ENCODE measurements at regions not wholly inside any gene's neighbourhood (a gene's known extent, or its start where the extent isn't known, plus 50 kb on each side); places are given as distances from the start of the nearest gene placed in this dataset.

DNA sequence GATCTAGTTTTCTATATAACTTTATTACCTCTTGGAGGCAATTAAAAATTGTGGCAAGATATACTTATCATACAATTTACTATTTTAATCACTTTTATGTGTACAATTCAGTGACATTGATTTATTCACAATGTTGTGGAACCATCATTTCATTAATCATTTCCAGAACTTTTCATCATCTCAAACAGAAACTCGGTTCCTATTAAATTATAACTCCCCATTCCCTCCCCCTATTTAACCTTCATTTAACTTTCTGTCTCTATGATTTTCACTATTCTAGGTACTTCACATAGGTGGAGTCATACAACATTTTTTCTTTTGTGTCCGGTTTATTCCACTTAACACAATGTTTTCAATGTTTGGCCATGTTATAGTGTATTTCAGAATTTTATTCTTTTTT lies 252.8 kb downstream of the REEP3 start:
- Histone ChIP-seq H3K4me3 (ENCODE audit: low read depth, low read length) (no peak overlapping the region), H3K36me3 (ENCODE audit: control insufficient read depth, insufficient read depth, low read length) (no peaks in the 10 kb centered on the region), H3K4me1 (ENCODE audit: control insufficient read depth, insufficient read depth, low read length, poor library complexity, severe bottlenecking) (no peaks in the 10 kb centered on the region), H3K27me3 (ENCODE audit: control insufficient read depth, insufficient read depth, low read length) (peaks cover 4% of the 10 kb centered on the region), H3K9me3 (ENCODE audit: control insufficient read depth in 2 of 2, low read length in 2 of 2) (no peaks in the 10 kb centered on the region), H3K27ac (ENCODE audit: insufficient read depth, low read length, poor library complexity, severe bottlenecking) (no peak overlapping the region)
- Mint-ChIP-seq H3K27ac (no peak overlapping the region), H3K4me3 (no peak overlapping the region), H3K27me3 (peaks cover 30% of the 10 kb centered on the region), H3K4me1 (no peaks in the 10 kb centered on the region), H3K9me3 (peaks cover 0 to 5% (median 0%) of the 10 kb centered on the region in 7 donors), H3K36me3 (no peaks in the 10 kb centered on the region)
- DNase-seq: no peak
- no peak for ATAC-seq (ENCODE audit: low read depth in 2 of 2)

DNA sequence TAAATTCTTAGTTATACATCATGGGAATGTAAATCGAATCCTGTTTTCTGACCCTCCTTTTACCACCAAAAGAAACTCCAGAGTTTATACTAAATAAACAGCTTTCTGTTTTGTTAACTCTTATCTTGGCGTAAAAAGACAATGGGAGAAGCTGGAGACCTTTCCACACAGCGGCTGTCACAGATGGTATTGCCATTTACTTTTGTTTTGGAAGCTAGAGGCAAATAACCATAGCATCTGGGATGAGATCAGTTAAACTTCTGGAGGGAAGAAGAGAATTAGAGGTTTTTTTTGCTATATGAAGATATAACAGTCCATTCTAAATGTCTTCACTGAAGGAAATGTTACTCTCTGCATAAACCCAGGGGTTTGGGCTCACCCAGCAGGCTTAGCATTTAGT lies 258.9 kb downstream of the REEP3 start:
- H3K4me3 Mint-ChIP-seq: no peak overlapping the region
- peaks cover 4% of the 10 kb centered on the region for H3K27me3 ChIP-seq (ENCODE audit: control insufficient read depth, insufficient read depth, low read length)
- no peaks in the 10 kb centered on the region for H3K4me1 Mint-ChIP-seq
- no peaks in the 10 kb centered on the region for H3K9me3 ChIP-seq (ENCODE audit: control insufficient read depth in 2 of 2, low read length in 2 of 2)
- no peak for DNase-seq
- no peak for ATAC-seq (ENCODE audit: low read depth in 2 of 2)
- H3K4me3 ChIP-seq (ENCODE audit: low read depth, low read length): no peak overlapping the region
- no peak overlapping the region for H3K27ac Mint-ChIP-seq
- H3K4me1 ChIP-seq (ENCODE audit: control insufficient read depth, insufficient read depth, low read length, poor library complexity, severe bottlenecking): no peaks in the 10 kb centered on the region
- H3K27me3 Mint-ChIP-seq: peaks cover 27% of the 10 kb centered on the region
- no peaks in the 10 kb centered on the region for H3K36me3 Mint-ChIP-seq
- H3K9me3 Mint-ChIP-seq: peaks cover 0 to 5% (median 0%) of the 10 kb centered on the region in 7 donors
- no peaks in the 10 kb centered on the region for H3K36me3 ChIP-seq (ENCODE audit: control insufficient read depth, insufficient read depth, low read length)
- no peak overlapping the region for H3K27ac ChIP-seq (ENCODE audit: insufficient read depth, low read length, poor library complexity, severe bottlenecking)

GRCh38 chr10:63781226-63781625 lies 260.0 kb downstream of the REEP3 start:
- H3K4me3 ChIP-seq (ENCODE audit: low read depth, low read length): no peak overlapping the region
- no peaks in the 10 kb centered on the region for H3K36me3 ChIP-seq (ENCODE audit: control insufficient read depth, insufficient read depth, low read length)
- H3K27me3 ChIP-seq (ENCODE audit: control insufficient read depth, insufficient read depth, low read length): peaks cover 4% of the 10 kb centered on the region
- no peaks in the 10 kb centered on the region for H3K36me3 Mint-ChIP-seq
- H3K9me3 ChIP-seq (ENCODE audit: control insufficient read depth in 2 of 2, low read length in 2 of 2): no peaks in the 10 kb centered on the region
- H3K27me3 Mint-ChIP-seq: peaks cover 33% of the 10 kb centered on the region
- no peaks in the 10 kb centered on the region for H3K4me1 Mint-ChIP-seq
- no peak overlapping the region for H3K27ac Mint-ChIP-seq
- H3K4me1 ChIP-seq (ENCODE audit: control insufficient read depth, insufficient read depth, low read length, poor library complexity, severe bottlenecking): no peaks in the 10 kb centered on the region
- H3K27ac ChIP-seq (ENCODE audit: insufficient read depth, low read length, poor library complexity, severe bottlenecking): no peak overlapping the region
- ATAC-seq (ENCODE audit: low read depth in 2 of 2) (no peak), DNase-seq (no peak)
- H3K4me3 Mint-ChIP-seq: no peak overlapping the region
- H3K9me3 Mint-ChIP-seq: peaks cover 0 to 5% (median 0%) of the 10 kb centered on the region in 7 donors

DNA sequence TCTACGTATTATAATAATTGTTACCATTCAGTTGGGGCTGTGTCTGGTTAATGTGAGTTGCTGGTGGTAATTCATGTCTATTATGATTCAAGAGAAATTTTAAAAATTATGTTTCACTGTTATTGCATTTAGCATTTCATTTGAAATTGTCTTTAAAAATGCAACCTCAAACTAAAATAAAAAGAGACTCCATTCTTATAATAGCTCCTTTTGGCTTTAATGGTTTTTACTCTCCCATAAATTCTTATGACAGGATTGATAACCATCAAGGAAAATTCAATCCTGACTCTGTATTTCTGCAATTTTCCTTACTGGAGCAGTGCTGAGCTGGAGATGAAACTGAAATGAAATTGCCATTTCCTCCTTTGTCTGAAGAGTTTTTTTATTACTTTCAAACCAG lies 262.7 kb downstream of the REEP3 start:
- Mint-ChIP-seq H3K27me3 (peaks cover 26% of the 10 kb centered on the region), H3K27ac (no peak overlapping the region), H3K4me3 (no peak overlapping the region), H3K36me3 (no peaks in the 10 kb centered on the region), H3K4me1 (no peaks in the 10 kb centered on the region), H3K9me3 (peaks cover 0 to 5% (median 1%) of the 10 kb centered on the region in 7 donors)
- no peaks in the 10 kb centered on the region for H3K27me3 ChIP-seq (ENCODE audit: control insufficient read depth, insufficient read depth, low read length)
- H3K4me3 ChIP-seq (ENCODE audit: low read depth, low read length): no peak overlapping the region
- H3K9me3 ChIP-seq (ENCODE audit: control insufficient read depth in 2 of 2, low read length in 2 of 2): no peaks in the 10 kb centered on the region
- DNase-seq (no peak), ATAC-seq (ENCODE audit: low read depth in 2 of 2) (no peak)
- H3K36me3 ChIP-seq (ENCODE audit: control insufficient read depth, insufficient read depth, low read length): no peaks in the 10 kb centered on the region
- H3K27ac ChIP-seq (ENCODE audit: insufficient read depth, low read length, poor library complexity, severe bottlenecking): no peak overlapping the region
- H3K4me1 ChIP-seq (ENCODE audit: control insufficient read depth, insufficient read depth, low read length, poor library complexity, severe bottlenecking): no peaks in the 10 kb centered on the region

- H3K36me3 ChIP-seq (ENCODE audit: control insufficient read depth, insufficient read depth, low read length): no peaks in the 10 kb centered on the region
- Mint-ChIP-seq H3K27ac (no peak overlapping the region), H3K9me3 (peaks cover 0 to 4% (median 1%) of the 10 kb centered on the region in 7 donors), H3K4me3 (no peak overlapping the region), H3K4me1 (no peaks in the 10 kb centered on the region), H3K27me3 (peaks cover 19% of the 10 kb centered on the region), H3K36me3 (no peaks in the 10 kb centered on the region)
- no peaks in the 10 kb centered on the region for H3K9me3 ChIP-seq (ENCODE audit: control insufficient read depth in 2 of 2, low read length in 2 of 2)
- no peaks in the 10 kb centered on the region for H3K4me1 ChIP-seq (ENCODE audit: control insufficient read depth, insufficient read depth, low read length, poor library complexity, severe bottlenecking)
- no peaks in the 10 kb centered on the region for H3K27me3 ChIP-seq (ENCODE audit: control insufficient read depth, insufficient read depth, low read length)
- no peak overlapping the region for H3K4me3 ChIP-seq (ENCODE audit: low read depth, low read length)
- no peak overlapping the region for H3K27ac ChIP-seq (ENCODE audit: insufficient read depth, low read length, poor library complexity, severe bottlenecking)
- ATAC-seq (ENCODE audit: low read depth in 2 of 2): no peak
- no peak for DNase-seq
These were observed 267.1 kb downstream of the REEP3 start for GRCh38 chr10:63788152-63788821.

- no peaks in the 10 kb centered on the region for H3K36me3 Mint-ChIP-seq
- ATAC-seq (ENCODE audit: low read depth in 2 of 2): no peak
These were observed 274.1 kb downstream of the REEP3 start for GRCh38 chr10:63795094-63795860.

GRCh38 chr10:63798599-63799498 lies 277.6 kb downstream of the REEP3 start:
- Mint-ChIP-seq H3K9me3 (peaks cover 0 to 4% (median 0%) of the 10 kb centered on the region in 7 donors), H3K4me3 (no peak overlapping the region), H3K4me1 (peaks cover 0 to 2% (median 0%) of the 10 kb centered on the region in 4 donors), H3K36me3 (no peaks in the 10 kb centered on the region), H3K27ac (no peak overlapping the region), H3K27me3 (peaks cover 4% of the 10 kb centered on the region)
- H3K27ac ChIP-seq (ENCODE audit: insufficient read depth, low read length, poor library complexity, severe bottlenecking): no peak overlapping the region
- no peaks in the 10 kb centered on the region for H3K36me3 ChIP-seq (ENCODE audit: control insufficient read depth, insufficient read depth, low read length)
- peaks cover 2% of the 10 kb centered on the region for H3K27me3 ChIP-seq (ENCODE audit: control insufficient read depth, insufficient read depth, low read length)
- no peaks in the 10 kb centered on the region for H3K9me3 ChIP-seq (ENCODE audit: control insufficient read depth in 2 of 2, low read length in 2 of 2)
- ATAC-seq (ENCODE audit: low read depth in 2 of 2): no peak
- no peak overlapping the region for H3K4me3 ChIP-seq (ENCODE audit: low read depth, low read length)
- no peak for DNase-seq
- no peaks in the 10 kb centered on the region for H3K4me1 ChIP-seq (ENCODE audit: control insufficient read depth, insufficient read depth, low read length, poor library complexity, severe bottlenecking)

More at GRCh38 chr10:63795094-63795860, 274.1 kb downstream of the REEP3 start:
- Mint-ChIP-seq H3K4me1 (peaks cover 0 to 2% (median 0%) of the 10 kb centered on the region in 4 donors), H3K4me3 (no peak overlapping the region), H3K27ac (no peak overlapping the region), H3K9me3 (peaks cover 0 to 4% (median 1%) of the 10 kb centered on the region in 7 donors), H3K27me3 (peaks cover 6% of the 10 kb centered on the region)
- H3K36me3 ChIP-seq (ENCODE audit: control insufficient read depth, insufficient read depth, low read length): no peaks in the 10 kb centered on the region
- no peak overlapping the region for H3K4me3 ChIP-seq (ENCODE audit: low read depth, low read length)
- H3K9me3 ChIP-seq (ENCODE audit: control insufficient read depth in 2 of 2, low read length in 2 of 2): no peaks in the 10 kb centered on the region
- no peaks in the 10 kb centered on the region for H3K4me1 ChIP-seq (ENCODE audit: control insufficient read depth, insufficient read depth, low read length, poor library complexity, severe bottlenecking)
- DNase-seq: no peak
- H3K27ac ChIP-seq (ENCODE audit: insufficient read depth, low read length, poor library complexity, severe bottlenecking): no peak overlapping the region
- peaks cover 2% of the 10 kb centered on the region for H3K27me3 ChIP-seq (ENCODE audit: control insufficient read depth, insufficient read depth, low read length)
